NB4 (cell line): ENCODE measurements at regions not wholly inside any gene's neighbourhood (a gene's known extent, or its start where the extent isn't known, plus 50 kb on each side); places are given as distances from the start of the nearest gene placed in this dataset.

ENCODE experiments used
- CTCF ChIP-seq: IDR thresholded peaks from one replicate; pipeline ENCODE4 v1.5.1; 2012; ENCODE audit warnings: low read depth, low read length
- POLR2A ChIP-seq: IDR thresholded peaks from 2 replicates; pipeline ENCODE4 v1.6.1; 2011; ENCODE audit warnings: mild to moderate bottlenecking; ENCODE audit not compliant: insufficient read length; ENCODE audit errors: extremely low read depth

- no peak for TF ChIP-seq CTCF
- no peak for TF ChIP-seq POLR2A
These were observed 696.9 kb downstream of the RAB28 start for GRCh38 chr4:12787261-12787660.
